ENCODE measurements at regions not wholly inside any gene's neighbourhood (a gene's known extent, or its start where the extent isn't known, plus 50 kb on each side); places are given as distances from the start of the nearest gene placed in this dataset.

- no peak for TF ChIP-seq CTCF (IDR thresholded peaks at IDR 0.05)
- ATAC-seq = no peak
- H3K4me3 ChIP-seq = no peak overlapping the region
- no peak for DNase-seq
- H3K9me3 ChIP-seq = no peaks in the 10 kb centered on the region
- H3K4me1 ChIP-seq (ENCODE audit: low read depth) = no peaks in the 10 kb centered on the region
- intact Hi-C loops (cut with DNase I, micrococcal nuclease) = no loop called here
- H3K36me3 ChIP-seq (ENCODE audit: low read depth) = no peaks in the 10 kb centered on the region
These were observed 182.0 kb upstream of the FAM241A start for GRCh38 chr4:111963158-111963700.

GRCh38 chr4:111977419-111977965 lies 167.8 kb upstream of the FAM241A start:
- intact Hi-C loops (cut with DNase I, micrococcal nuclease) = no loop called here
- Histone ChIP-seq H3K36me3 (ENCODE audit: low read depth) (no peaks in the 10 kb centered on the region), H3K9me3 (no peaks in the 10 kb centered on the region), H3K4me1 (ENCODE audit: low read depth) (no peaks in the 10 kb centered on the region), H3K4me3 (no peak overlapping the region)
- no peak for TF ChIP-seq CTCF (IDR thresholded peaks at IDR 0.05)
- DNase-seq (peak; percentile 64 to 66 (median 64)), ATAC-seq (peak; percentile 95)

GRCh38 chr4:111979921-111980320 lies 165.3 kb upstream of the FAM241A start:
- no peaks in the 10 kb centered on the region for H3K36me3 ChIP-seq (ENCODE audit: low read depth)
- ATAC-seq = no peak
- no peak overlapping the region for H3K4me3 ChIP-seq
- no peaks in the 10 kb centered on the region for H3K4me1 ChIP-seq (ENCODE audit: low read depth)
- no peak for TF ChIP-seq CTCF (IDR thresholded peaks at IDR 0.05)
- no peaks in the 10 kb centered on the region for H3K9me3 ChIP-seq
- intact Hi-C loops (cut with DNase I, micrococcal nuclease) = no loop called here
- DNase-seq = no peak

- H3K4me3 ChIP-seq = no peak overlapping the region
- no peaks in the 10 kb centered on the region for H3K9me3 ChIP-seq
- no peaks in the 10 kb centered on the region for H3K4me1 ChIP-seq (ENCODE audit: low read depth)
- TF ChIP-seq CTCF (IDR thresholded peaks at IDR 0.05) = no peak
- no peak for DNase-seq
- H3K36me3 ChIP-seq (ENCODE audit: low read depth) = no peaks in the 10 kb centered on the region
- ATAC-seq = peak; percentile 61
- intact Hi-C loops (cut with DNase I, micrococcal nuclease) = no loop called here
These were observed 163.2 kb upstream of the FAM241A start for GRCh38 chr4:111982089-111982488.

GRCh38 chr4:111984169-111984819 lies 161.0 kb upstream of the FAM241A start:
- DNase-seq = no peak
- intact Hi-C loops (cut with DNase I, micrococcal nuclease) = no loop called here
- H3K4me1 ChIP-seq (ENCODE audit: low read depth) = no peaks in the 10 kb centered on the region
- H3K36me3 ChIP-seq (ENCODE audit: low read depth) = no peaks in the 10 kb centered on the region
- no peaks in the 10 kb centered on the region for H3K9me3 ChIP-seq
- TF ChIP-seq CTCF (IDR thresholded peaks at IDR 0.05) = no peak
- H3K4me3 ChIP-seq = no peak overlapping the region
- no peak for ATAC-seq

All from mucosa of descending colon (tissue), 3 donors.